GM19452 (cell line): ENCODE measurements at regions not wholly inside any gene's neighbourhood (a gene's known extent, or its start where the extent isn't known, plus 50 kb on each side); places are given as distances from the start of the nearest gene placed in this dataset.
"Not testable (repeated sequence)": the region's sequence is repeated elsewhere in the genome, so short reads cannot be mapped to it uniquely, and the experiment has no call there.

Experiments
- ATAC-seq: cut with Tn5 transposase; IDR thresholded peaks from one replicate; pipeline ENCODE4 v1.9.1; 2021; ENCODE audit not compliant: unreplicated experiment

GRCh38 chr10:4186849-4187540 is 402.0 kb upstream of the KLF6 start:
- ATAC-seq: no peak

- no peak for ATAC-seq
Measured at GRCh38 chr10:4183761-4184261, 398.8 kb upstream of the KLF6 start.

DNA sequence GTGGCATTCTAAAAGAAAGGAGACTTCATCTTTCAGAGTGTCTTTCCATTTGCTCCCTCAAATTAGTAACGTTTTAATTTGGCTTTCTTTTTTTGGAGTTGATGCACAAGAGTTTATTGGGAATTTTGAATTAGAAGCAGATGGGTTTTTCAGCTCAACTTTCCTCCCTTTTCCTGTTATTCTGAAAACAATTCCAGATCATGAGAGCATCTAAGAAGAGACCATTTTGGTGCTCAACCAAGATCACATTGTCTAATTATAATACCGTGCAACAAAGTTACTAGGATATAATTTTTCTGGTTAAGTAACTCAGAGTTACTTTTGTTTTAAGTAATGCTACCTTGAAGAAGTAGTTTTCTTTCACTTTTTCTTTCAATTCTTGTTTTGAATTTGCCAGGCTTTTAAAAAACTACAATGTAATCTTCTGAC is 396.6 kb upstream of the KLF6 start:
- no peak for ATAC-seq

DNA sequence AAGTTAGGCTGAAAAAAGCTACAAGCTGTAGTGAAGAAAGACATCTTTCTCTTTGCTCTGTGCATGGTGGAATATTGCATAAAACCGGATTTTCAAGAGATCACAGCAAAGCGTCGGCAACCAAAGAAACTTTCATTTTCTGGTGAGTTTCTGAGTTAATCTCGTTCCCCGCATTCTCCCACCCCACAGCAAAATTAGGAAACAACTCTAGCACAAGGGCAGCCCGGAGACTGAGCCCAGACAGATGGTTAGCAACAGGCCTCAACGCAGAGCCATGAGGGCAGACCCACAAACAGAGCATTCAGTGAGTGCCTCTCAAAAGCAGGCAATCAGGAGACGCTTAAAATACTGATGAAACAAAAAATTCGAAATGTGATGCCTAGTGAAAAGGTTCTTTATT is 396.1 kb upstream of the KLF6 start:
- no peak for ATAC-seq

DNA sequence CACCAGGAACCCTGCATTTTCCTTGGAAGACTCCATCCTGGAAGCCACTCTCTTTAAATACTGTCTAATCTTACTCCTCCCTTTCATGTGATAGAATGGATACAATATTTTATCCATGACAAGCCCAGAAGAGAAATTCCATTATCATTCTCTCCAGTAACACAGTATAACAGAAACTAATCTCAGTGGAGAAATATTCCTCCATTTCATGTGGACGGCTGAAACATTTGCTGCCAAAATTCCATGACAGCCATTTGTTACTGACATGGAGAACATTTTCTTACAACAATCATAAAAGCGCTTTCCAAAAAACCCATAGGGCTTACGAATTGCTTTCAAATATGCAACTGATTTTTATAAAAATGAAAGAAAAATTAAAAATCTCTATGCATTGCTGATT is 392.8 kb upstream of the KLF6 start:
- ATAC-seq: no peak

DNA sequence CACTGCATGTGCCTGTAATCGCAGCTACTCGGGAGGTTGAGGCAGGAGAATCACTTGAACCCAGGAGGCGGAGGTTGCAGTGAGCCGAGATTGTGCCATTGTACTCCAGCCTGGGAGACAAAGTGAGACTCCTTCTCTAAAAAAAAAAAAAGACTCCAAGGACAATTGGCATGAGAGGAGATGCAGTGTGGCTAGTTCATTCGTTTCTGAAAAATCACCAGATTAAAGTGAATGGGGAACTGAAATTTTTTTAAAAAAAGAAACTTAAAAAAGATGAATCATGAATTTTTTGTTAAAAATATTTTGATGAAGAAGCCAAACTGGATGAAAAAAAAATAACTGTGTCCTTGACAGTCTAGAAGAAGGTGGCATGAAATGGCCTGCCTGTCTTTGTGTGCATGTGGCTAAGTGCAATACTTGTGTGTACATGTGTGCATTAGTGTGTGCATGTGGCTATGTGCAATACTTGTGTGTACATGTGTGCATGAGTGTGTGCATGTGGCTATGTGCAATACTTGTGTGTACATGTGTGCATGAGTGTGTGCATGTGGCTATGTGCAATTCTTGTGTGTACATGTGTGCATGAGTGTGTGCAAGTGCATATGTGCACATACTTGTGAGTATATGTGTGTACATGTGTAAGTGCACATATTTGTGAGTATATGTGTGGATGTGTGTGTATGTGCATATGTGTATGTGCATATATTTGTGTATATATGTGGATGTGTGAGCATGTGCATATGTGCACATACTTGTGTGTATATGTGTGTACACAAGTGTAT is 391.7 kb upstream of the KLF6 start:
- no peak for ATAC-seq

GRCh38 chr10:4174197-4174596 is 389.2 kb upstream of the KLF6 start:
- ATAC-seq: no peak

DNA sequence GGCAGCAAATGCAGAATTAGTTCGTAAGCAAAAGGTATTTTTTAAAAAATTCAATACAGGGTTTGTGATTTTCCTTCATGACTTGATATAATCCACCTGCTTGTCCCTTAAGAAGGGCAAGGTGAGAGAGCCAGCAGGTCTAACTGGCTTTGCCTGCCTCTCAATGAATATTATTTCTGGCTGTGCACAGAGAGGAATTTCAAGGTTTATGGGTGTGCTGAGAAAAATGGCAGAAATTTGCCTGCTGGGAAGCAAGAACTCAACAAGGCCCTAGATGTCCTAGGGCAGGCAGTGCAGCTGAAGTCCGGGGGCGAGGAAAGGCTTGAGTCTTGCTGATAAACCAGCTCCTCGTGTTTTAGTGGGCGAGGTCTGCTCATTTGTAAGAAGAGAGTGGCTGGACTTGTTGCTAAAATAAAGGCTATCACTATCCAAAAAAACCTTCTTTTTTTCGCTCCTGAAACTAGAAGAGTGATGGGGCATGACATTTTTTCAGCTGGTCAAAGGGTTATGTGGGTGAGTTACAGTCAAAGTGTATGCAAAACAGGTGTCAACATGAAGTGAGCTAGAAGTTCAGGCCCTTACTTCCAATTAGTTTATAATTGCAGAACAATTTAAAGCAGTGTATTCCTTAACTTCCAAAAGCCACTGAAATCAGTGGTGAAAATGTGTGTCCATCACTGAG is 385.8 kb upstream of the KLF6 start:
- no peak for ATAC-seq

DNA sequence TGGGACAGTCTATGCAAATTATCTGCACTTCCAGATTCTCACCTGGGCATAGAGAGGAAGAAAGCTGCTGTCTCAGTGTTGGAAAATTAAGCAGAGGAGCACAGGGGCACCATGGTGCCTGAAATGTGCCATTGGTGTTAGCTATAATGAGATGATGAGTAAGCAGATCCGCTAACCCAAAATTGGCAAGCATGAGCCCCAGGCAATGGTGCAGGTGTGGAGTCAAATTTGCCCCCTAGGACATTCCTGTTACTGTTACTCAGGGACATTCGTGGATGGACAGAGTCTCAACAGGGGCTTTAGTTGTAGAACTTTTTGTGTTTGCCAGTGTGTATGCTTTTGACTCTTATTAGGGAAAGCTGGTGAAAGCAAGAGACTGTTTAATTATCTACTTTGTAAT is 385.2 kb upstream of the KLF6 start:
- no peak for ATAC-seq

DNA sequence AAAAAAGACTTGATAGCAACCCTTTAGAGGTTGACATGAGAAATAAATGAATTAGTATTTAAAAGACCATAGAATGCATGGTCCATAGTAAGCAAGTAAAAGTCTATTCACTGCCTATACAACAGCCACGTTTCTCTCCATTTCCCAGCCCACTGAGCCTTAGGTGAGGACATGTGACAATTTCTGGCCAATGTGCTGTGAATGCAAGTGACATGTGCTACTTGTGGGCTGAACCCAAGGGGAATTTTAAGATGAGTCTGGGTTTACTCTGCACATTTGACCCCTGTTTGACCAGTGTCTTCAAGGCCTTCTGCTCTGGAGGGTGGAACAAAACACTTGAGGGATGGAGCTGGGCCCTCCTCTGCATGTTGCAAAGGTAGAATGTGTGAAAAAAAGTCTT is 384.4 kb upstream of the KLF6 start:
- ATAC-seq: no peak

- ATAC-seq: no peak
Measured at GRCh38 chr10:4167216-4167615, 382.2 kb upstream of the KLF6 start.

GRCh38 chr10:4162571-4163286 is 377.7 kb upstream of the KLF6 start:
- no peak for ATAC-seq

GRCh38 chr10:4159173-4159572 is 374.2 kb upstream of the KLF6 start:
- ATAC-seq: no peak

- no peak for ATAC-seq
Measured at GRCh38 chr10:4154191-4154715, 369.2 kb upstream of the KLF6 start.

- no peak for ATAC-seq
Measured at GRCh38 chr10:4151466-4151865, 366.5 kb upstream of the KLF6 start.

DNA sequence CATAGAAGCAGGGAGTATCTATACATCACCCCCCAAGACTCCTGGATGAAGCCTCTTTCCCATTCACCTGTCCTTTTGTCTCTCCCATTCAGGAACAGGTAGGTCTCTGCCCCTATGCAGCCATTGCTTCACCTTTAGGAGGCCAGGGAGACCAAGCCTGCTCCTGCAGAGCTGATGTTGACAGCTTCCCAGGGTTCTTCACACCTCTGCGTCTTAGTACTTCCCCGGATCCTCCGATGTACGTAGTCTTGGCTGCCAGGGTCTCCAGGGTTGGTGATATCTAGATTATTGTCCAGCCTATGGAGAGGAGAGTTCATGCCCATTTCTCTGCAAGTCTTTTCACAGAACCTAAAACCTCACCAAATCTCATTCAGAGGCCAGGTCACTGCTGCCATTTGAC is 365.7 kb upstream of the KLF6 start:
- ATAC-seq: no peak

DNA sequence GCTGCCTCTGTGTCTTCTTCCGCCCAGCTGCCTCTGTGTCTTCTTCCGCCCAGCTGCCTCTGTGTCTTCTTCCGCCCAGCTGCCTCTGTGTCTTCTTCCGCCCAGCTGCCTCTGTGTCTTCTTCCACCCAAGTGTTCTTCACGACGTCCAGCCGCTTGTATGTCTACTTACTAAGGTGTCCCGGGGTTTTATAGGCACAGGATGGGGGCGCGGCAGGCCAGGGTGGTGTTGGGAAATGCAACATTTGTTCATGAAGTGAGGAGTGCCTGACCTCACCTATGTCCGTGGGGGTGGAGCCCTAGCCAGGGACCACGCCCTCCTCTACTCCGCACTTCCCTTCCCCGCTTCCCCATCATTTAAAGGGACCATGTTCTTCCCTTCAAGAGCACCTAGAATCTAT is 364.5 kb upstream of the KLF6 start:
- ATAC-seq: not testable (repeated sequence)

GRCh38 chr10:4147245-4147644 is 362.2 kb upstream of the KLF6 start:
- ATAC-seq: no peak

- no peak for ATAC-seq
Measured at GRCh38 chr10:4144817-4145216, 359.8 kb upstream of the KLF6 start.

- no peak for ATAC-seq
Measured at GRCh38 chr10:4141471-4141870, 356.5 kb upstream of the KLF6 start.

GRCh38 chr10:4138146-4138721 is 353.2 kb upstream of the KLF6 start:
- no peak for ATAC-seq
